ENCODE measurements at regions not wholly inside any gene's neighbourhood (a gene's known extent, or its start where the extent isn't known, plus 50 kb on each side); places are given as distances from the start of the nearest gene placed in this dataset.
"Not testable (repeated sequence)": the region's sequence is repeated elsewhere in the genome, so short reads cannot be mapped to it uniquely, and the experiment has no call there.

GRCh38 chr3:6066868-6067578 is 793.9 kb upstream of the GRM7 start:
- TF ChIP-seq CTCF, POLR2A, POLR2AphosphoS5 (IDR thresholded peaks at IDR 0.05): not testable (repeated sequence)

Data from prostate gland (tissue), 2 donors.